HEK293T (cell line): ENCODE measurements at regions not wholly inside any gene's neighbourhood (a gene's known extent, or its start where the extent isn't known, plus 50 kb on each side); places are given as distances from the start of the nearest gene placed in this dataset.

Source experiments
- ARNT ChIP-seq: fragments of 450-650 bp; IDR thresholded peaks from 2 replicates; pipeline ENCODE4 v1.6.1; 2017; ENCODE audit warnings: mild to moderate bottlenecking
- BHLHE40 ChIP-seq: fragments of 450-650 bp; IDR thresholded peaks from 2 replicates; pipeline ENCODE4 v1.6.1; 2016; ENCODE audit warnings: mild to moderate bottlenecking, moderate library complexity, borderline replicate concordance
- CTBP1 ChIP-seq: fragments of 450-650 bp; IDR thresholded peaks from 2 replicates; pipeline ENCODE4 v1.6.1; 2016; ENCODE audit warnings: borderline replicate concordance
- ELF4 ChIP-seq: fragments of 450-650 bp; IDR thresholded peaks from 2 replicates; pipeline ENCODE4 v1.6.1; 2017; ENCODE audit warnings: antibody characterized with exemption
- FOXA1 ChIP-seq: fragments of 450-650 bp; IDR thresholded peaks from 2 replicates; pipeline ENCODE4 v1.6.1; 2016; ENCODE audit warnings: mild to moderate bottlenecking
- FOXK2 ChIP-seq: fragments of 450-650 bp; IDR thresholded peaks from 2 replicates; pipeline ENCODE4 v1.6.1; 2016; ENCODE audit warnings: mild to moderate bottlenecking
- FOXM1 ChIP-seq: fragments of 450-650 bp; IDR thresholded peaks from 2 replicates; pipeline ENCODE4 v1.6.1; 2017; ENCODE audit warnings: mild to moderate bottlenecking, borderline replicate concordance
- HDGF ChIP-seq: fragments of 450-650 bp; IDR thresholded peaks from 2 replicates; pipeline ENCODE4 v1.6.1; 2017; ENCODE audit warnings: antibody characterized with exemption, borderline replicate concordance
- L3MBTL2 ChIP-seq: fragments of 450-650 bp; conservative IDR thresholded peaks from 2 replicates; pipeline ENCODE4 v1.6.1; 2016; ENCODE audit warnings: mild to moderate bottlenecking
- NFRKB ChIP-seq: fragments of 450-650 bp; IDR thresholded peaks from 2 replicates; pipeline ENCODE4 v1.6.1; 2016; ENCODE audit warnings: mild to moderate bottlenecking, moderate library complexity
- SP1 ChIP-seq: fragments of 450-650 bp; IDR thresholded peaks from 2 replicates; pipeline ENCODE4 v1.6.1; 2017
- SUZ12 ChIP-seq: fragments of 450-650 bp; IDR thresholded peaks from 2 replicates; pipeline ENCODE4 v1.6.1; 2016; ENCODE audit warnings: mild to moderate bottlenecking
- TARDBP ChIP-seq: fragments of 450-650 bp; IDR thresholded peaks from 2 replicates; pipeline ENCODE4 v1.6.1; 2016
- ZNF384 ChIP-seq: fragments of 450-650 bp; IDR thresholded peaks from 2 replicates; pipeline ENCODE4 v1.6.1; 2016

DNA sequence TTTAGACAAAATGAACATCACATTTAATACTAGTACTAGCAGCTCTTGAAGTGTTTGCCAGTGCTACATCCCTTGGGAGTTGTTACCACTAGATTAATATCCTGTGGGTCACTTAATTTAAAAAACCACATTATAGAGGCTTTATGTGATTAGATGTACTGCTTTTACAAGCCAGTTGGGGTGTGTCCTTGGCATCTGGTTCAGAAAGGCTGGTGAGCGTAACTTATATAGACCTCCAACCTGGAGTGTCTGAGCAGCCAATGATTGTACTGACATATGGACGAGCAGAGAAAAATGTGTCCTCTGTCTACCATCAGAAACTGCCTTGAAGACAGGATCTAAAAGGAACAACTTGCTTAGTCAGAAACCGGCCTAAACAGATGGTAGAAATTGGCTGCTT lies 306.2 kb upstream of the ATP11B start:
- TF ChIP-seq NFRKB (no peak), FOXK2 (no peak), SP1 (no peak), ARNT (no peak), CTBP1 (no peak), SUZ12 (no peak), TARDBP (no peak), FOXA1 (no peak), FOXM1 (no peak), ELF4 (no peak), BHLHE40 (no peak), ZNF384 (no peak), HDGF (no peak), L3MBTL2 (no peak)
